Gastroesophageal sphincter (tissue), 4 donors: ENCODE measurements at regions not wholly inside any gene's neighbourhood (a gene's known extent, or its start where the extent isn't known, plus 50 kb on each side); places are given as distances from the start of the nearest gene placed in this dataset.
"Not testable (repeated sequence)": the region's sequence is repeated elsewhere in the genome, so short reads cannot be mapped to it uniquely, and the experiment has no call there.

Experiments
- ATAC-seq: fragments of 150-250 bp; one replicate; pipeline ENCODE4 v1.9.1; 2016; ENCODE audit warnings: mild to moderate bottlenecking, moderate library complexity
- H3K27ac ChIP-seq, 4 donors: fragments of 200-600 bp; sonication (generic) in 3 of 4; 1 replicate in 3 of 4; 2 replicates in 1 of 4; pipeline ENCODE4 v1.5.1; 2016 to 2019
- H3K27me3 ChIP-seq: fragments of 200-600 bp; sonication (generic); one replicate; pipeline ENCODE4 v1.5.1; 2019
- H3K36me3 ChIP-seq, 2 donors: fragments of 200-600 bp; sonication (generic); one replicate each; pipeline ENCODE4 v1.5.1; 2019; ENCODE audit warnings: control low read depth in 1 of 2
- H3K4me1 ChIP-seq, 3 donors: fragments of 200-600 bp; sonication (generic); 1 replicate in 2 of 3; 2 replicates in 1 of 3; pipeline ENCODE4 v1.5.1; 2016 to 2019; ENCODE audit warnings: control low read depth in 2 of 3
- H3K4me3 ChIP-seq, 2 donors: fragments of 200-600 bp; sonication (generic); one replicate each; pipeline ENCODE4 v1.5.1; 2019; ENCODE audit warnings: mild to moderate bottlenecking in 1 of 2, moderate library complexity in 1 of 2
- H3K9me3 ChIP-seq, 3 donors: fragments of 200-600 bp; sonication (generic); one replicate each; pipeline ENCODE4 v1.5.1; 2017 to 2019; ENCODE audit warnings: control low read depth in 2 of 3
- EP300 ChIP-seq: sonication (generic); formaldehyde crosslinking; IDR thresholded peaks from one replicate; pipeline ENCODE4 v1.6.1; 2017; ENCODE audit warnings: antibody characterized with exemption, mild to moderate bottlenecking
- POLR2A ChIP-seq, 2 donors: fragments of 450-650 bp; IDR thresholded peaks; one replicate each; pipeline ENCODE4 v1.6.1; 2017; ENCODE audit warnings: antibody characterized with exemption in 2 of 2, mild to moderate bottlenecking in 2 of 2, moderate library complexity in 1 of 2
- POLR2AphosphoS5 ChIP-seq: sonication (generic); formaldehyde crosslinking; IDR thresholded peaks from one replicate; pipeline ENCODE4 v1.6.1; 2017; ENCODE audit warnings: antibody characterized with exemption
- WGBS, 2 donors: methylation state at CpG; one replicate each; pipeline ENCODE4 v1.1.5; 2018; ENCODE audit warnings: low coverage in 1 of 2; 5-methylcytosine and 5-hydroxymethylcytosine counted together
- TF ChIP-seq, protein P1 (sequence below), 4 experiments: fragments of 200-600 bp in 2 of 4; fragments of 450-650 bp in 2 of 4; sonication (generic) in 1 of 4; IDR thresholded peaks; one replicate each; pipeline ENCODE4 v1.5.1; 2017 to 2019; ENCODE audit warnings: antibody characterized with exemption in 4 of 4, mild to moderate bottlenecking in 2 of 4, moderate library complexity in 2 of 4

DNA sequence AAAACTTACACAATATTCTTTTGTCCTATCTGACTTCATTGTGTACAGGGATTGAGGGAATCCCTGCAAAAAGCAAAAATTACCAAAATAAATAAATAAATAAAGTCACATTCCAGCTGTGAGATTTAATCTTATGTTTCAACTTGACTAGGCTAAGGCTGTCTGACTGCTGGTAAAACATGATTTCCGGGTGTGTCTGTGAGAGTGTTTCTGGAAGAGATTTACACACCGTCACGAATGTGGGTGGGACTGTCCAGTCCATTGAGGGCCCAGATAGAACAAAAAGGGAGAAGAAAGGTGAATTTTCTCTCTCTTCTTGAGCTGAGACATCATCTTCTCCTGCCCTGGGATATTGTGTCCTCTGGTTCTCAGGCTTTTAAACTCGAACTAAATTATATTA, 166.1 kb downstream of the LIG4 start:
- Histone ChIP-seq H3K4me1 (no peaks in the 10 kb centered on the region), H3K9me3 (no peaks in the 10 kb centered on the region), H3K4me3 (no peak overlapping the region), H3K27me3 (no peaks in the 10 kb centered on the region), H3K36me3 (no peaks in the 10 kb centered on the region), H3K27ac (no peak overlapping the region)
- WGBS, 2 donors, result 51 to 60% methylated on average over 4 of the region's 4 CpGs
- no peak for ATAC-seq
- TF ChIP-seq POLR2A (IDR thresholded peaks at IDR 0.05) (no peak), EP300 (no peak), POLR2AphosphoS5 (no peak)
- TF ChIP-seq, protein P1, sequence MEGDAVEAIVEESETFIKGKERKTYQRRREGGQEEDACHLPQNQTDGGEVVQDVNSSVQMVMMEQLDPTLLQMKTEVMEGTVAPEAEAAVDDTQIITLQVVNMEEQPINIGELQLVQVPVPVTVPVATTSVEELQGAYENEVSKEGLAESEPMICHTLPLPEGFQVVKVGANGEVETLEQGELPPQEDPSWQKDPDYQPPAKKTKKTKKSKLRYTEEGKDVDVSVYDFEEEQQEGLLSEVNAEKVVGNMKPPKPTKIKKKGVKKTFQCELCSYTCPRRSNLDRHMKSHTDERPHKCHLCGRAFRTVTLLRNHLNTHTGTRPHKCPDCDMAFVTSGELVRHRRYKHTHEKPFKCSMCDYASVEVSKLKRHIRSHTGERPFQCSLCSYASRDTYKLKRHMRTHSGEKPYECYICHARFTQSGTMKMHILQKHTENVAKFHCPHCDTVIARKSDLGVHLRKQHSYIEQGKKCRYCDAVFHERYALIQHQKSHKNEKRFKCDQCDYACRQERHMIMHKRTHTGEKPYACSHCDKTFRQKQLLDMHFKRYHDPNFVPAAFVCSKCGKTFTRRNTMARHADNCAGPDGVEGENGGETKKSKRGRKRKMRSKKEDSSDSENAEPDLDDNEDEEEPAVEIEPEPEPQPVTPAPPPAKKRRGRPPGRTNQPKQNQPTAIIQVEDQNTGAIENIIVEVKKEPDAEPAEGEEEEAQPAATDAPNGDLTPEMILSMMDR (IDR thresholded peaks at IDR 0.05), result no peak

DNA sequence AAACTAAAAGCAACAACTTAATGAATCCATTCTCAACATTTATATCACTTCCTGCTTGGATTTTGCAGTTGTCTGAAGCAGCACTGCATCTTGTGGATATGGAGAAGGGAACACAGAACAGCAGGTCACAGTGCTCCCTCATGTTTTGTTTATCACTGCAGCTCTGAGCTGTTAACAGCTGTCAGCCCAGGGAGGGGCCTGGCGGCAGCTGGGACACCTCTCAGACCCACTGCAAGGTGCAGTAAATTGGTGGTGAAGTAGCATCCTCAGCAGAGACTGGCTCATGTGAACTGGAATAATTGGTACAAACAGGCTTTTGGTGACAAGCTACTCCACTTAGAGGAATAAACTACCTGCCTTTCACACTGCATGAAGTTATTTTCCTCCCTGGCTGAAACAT, 170.4 kb downstream of the LIG4 start:
- no CpG with 5 or more reads among the region's 1 CpG for WGBS, 2 donors
- H3K27me3 ChIP-seq, result no peaks in the 10 kb centered on the region
- H3K36me3 ChIP-seq, result no peaks in the 10 kb centered on the region
- no peaks in the 10 kb centered on the region for H3K4me1 ChIP-seq
- TF ChIP-seq, protein P1 (IDR thresholded peaks at IDR 0.05), result no peak
- TF ChIP-seq POLR2A (IDR thresholded peaks at IDR 0.05) (no peak), POLR2AphosphoS5 (no peak), EP300 (no peak)
- H3K27ac ChIP-seq, result no peak overlapping the region
- no peak for ATAC-seq
- no peaks in the 10 kb centered on the region for H3K9me3 ChIP-seq
- H3K4me3 ChIP-seq, result no peak overlapping the region

DNA sequence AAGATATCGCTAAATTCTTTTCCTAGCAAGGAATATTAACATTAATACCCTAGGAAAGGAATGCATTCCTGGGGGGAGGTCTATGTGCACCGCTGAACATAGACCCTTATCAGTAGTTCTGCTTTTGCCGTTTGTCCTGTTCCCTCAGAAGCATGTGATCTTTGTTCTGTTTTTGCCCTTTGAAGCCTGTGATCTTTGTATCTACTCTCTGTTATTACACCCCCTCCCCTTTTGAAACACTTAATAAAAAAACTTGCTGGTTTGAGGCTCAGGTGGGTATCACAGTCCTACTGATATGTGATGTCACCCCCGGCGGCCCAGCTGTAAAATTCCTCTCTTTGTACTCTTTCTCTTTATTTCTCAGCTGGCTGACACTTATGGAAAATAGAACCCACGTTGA, 172.5 kb downstream of the LIG4 start:
- H3K9me3 ChIP-seq, H3K27me3 ChIP-seq, H3K4me1 ChIP-seq, H3K4me3 ChIP-seq, H3K27ac ChIP-seq, ATAC-seq, H3K36me3 ChIP-seq: not testable (repeated sequence)
- WGBS, 2 donors, result 67 to 68% methylated on average over 6 of the region's 6 CpGs

DNA sequence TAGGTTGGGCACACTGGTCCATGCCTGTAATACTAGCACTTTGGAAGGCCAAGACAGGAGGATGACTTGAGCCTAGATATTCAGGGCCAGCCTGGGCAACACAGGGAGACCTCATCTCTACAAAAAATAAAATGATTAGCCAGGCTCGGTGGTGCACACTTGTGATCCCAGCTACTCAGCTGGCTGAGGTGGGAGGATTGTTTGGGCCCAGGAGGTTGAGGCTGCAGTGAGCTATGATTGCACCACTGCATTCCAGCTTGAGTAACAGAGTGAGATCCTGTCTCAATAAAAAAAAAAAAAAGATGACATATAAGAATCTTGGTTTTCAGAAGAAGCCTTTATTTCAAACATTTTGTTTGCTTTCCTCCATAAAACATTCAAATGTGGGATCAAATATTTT, 178.0 kb downstream of the LIG4 start:
- no peaks in the 10 kb centered on the region for H3K4me1 ChIP-seq
- no peaks in the 10 kb centered on the region for H3K27me3 ChIP-seq
- WGBS, 2 donors, result 43 to 60% methylated on average over 1 of the region's 1 CpG
- no peaks in the 10 kb centered on the region for H3K36me3 ChIP-seq
- no peak overlapping the region for H3K27ac ChIP-seq
- ATAC-seq, result no peak
- no peak for TF ChIP-seq POLR2A (IDR thresholded peaks at IDR 0.05)
- no peak for TF ChIP-seq EP300
- TF ChIP-seq, protein P1 (IDR thresholded peaks at IDR 0.05), result no peak
- TF ChIP-seq POLR2AphosphoS5, result no peak
- H3K9me3 ChIP-seq, result no peaks in the 10 kb centered on the region
- no peak overlapping the region for H3K4me3 ChIP-seq

DNA sequence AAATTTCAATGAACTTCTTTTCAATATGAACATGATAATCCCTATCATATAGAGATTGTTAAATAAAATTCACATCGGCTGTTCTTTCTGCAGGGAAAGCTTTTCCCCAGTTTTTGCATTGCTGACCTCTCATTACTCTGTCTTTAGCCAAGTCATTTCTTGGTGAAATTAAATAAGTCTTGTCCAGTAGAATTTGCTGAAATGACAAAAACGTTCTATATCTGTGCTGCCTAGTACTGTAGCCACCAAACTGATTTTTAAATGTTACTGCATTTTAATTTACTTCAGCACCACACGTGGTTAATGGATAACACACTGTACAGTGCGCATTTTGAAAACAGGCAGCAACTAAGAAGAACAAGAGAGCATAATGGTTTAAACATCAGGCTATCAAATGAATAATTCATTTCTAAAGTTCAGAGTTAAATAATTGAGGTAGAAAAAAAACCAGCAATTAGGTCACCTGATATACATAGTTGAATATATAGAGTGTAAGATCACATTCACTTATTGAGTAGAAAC, 178.9 kb downstream of the LIG4 start:
- no peak for ATAC-seq
- 45 to 65% methylated on average over 4 of the region's 4 CpGs for WGBS, 2 donors
- H3K9me3 ChIP-seq, result no peaks in the 10 kb centered on the region
- H3K36me3 ChIP-seq, result no peaks in the 10 kb centered on the region
- no peak overlapping the region for H3K4me3 ChIP-seq
- H3K27me3 ChIP-seq, result no peaks in the 10 kb centered on the region
- TF ChIP-seq POLR2A (IDR thresholded peaks at IDR 0.05) (no peak), POLR2AphosphoS5 (no peak), EP300 (no peak)
- TF ChIP-seq, protein P1 (IDR thresholded peaks at IDR 0.05), result no peak
- no peak overlapping the region for H3K27ac ChIP-seq
- no peaks in the 10 kb centered on the region for H3K4me1 ChIP-seq
